D721Med (cell line): ENCODE measurements at regions not wholly inside any gene's neighbourhood (a gene's known extent, or its start where the extent isn't known, plus 50 kb on each side); places are given as distances from the start of the nearest gene placed in this dataset.
A peak's percentile ranks its signal among the peaks of the same experiment; 100 is the strongest.

ENCODE experiments used
- DNase-seq: peaks from one replicate; pipeline ENCODE4 v3.0.0; 2011; ENCODE audit warnings: low spot score; ENCODE audit not compliant: insufficient read length
- FAIRE-seq: peaks from 2 replicates; lab custom pipeline; 2011; peaks lifted over from hg19 to GRCh38; lab: Jason Lieb, UNC
- TF ChIP-seq, protein P1 (sequence below): IDR thresholded peaks from 2 replicates; pipeline ENCODE4 v1.5.1; 2012; ENCODE audit warnings: mild to moderate bottlenecking, control low read depth; ENCODE audit not compliant: insufficient read depth; ENCODE audit errors: missing control alignments

DNA sequence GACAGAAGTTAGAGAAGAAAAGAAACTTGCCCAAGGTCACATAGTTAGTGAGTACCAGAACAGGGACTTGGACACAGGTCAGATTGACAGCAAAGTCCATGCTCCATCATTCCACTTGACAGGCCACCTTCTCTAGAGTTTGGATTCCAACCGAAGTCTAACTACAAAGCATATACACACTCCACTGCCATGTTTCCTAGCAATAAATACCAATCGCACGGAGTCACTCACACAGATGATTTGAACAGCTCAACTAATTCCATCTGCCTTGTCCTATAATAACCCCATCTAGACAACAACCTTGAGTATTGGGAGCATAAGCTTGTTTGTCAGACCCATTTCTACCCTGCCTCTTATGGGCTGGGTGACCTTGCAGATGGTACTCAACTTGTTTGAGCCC lies 334.6 kb upstream of the MGAT5 start:
- FAIRE-seq (no peak), DNase-seq (no peak)
- TF ChIP-seq, protein P1, sequence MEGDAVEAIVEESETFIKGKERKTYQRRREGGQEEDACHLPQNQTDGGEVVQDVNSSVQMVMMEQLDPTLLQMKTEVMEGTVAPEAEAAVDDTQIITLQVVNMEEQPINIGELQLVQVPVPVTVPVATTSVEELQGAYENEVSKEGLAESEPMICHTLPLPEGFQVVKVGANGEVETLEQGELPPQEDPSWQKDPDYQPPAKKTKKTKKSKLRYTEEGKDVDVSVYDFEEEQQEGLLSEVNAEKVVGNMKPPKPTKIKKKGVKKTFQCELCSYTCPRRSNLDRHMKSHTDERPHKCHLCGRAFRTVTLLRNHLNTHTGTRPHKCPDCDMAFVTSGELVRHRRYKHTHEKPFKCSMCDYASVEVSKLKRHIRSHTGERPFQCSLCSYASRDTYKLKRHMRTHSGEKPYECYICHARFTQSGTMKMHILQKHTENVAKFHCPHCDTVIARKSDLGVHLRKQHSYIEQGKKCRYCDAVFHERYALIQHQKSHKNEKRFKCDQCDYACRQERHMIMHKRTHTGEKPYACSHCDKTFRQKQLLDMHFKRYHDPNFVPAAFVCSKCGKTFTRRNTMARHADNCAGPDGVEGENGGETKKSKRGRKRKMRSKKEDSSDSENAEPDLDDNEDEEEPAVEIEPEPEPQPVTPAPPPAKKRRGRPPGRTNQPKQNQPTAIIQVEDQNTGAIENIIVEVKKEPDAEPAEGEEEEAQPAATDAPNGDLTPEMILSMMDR = no peak

GRCh38 chr2:133927894-133928293 lies 326.0 kb upstream of the MGAT5 start:
- DNase-seq (no peak), FAIRE-seq (no peak)
- TF ChIP-seq, protein P1 = no peak

DNA sequence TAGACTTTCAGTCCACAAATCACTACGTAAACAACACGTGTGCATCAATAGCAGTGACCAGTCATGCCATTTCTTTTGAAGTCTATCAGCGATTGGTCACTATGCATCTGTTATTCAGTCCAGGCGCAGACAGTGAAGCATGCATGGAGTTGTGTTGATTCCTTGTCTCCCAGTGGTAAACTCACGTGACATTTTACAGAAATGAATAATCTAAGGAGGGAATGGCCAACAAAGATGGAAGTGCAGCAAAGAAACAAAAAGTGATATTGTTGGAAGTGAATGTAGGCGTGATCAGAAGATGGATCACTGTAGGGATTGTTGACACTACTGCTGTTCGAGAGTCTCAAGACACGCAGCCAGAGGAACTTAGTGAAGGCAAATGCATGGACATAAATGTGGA lies 317.8 kb upstream of the MGAT5 start:
- TF ChIP-seq, protein P1 = no peak
- FAIRE-seq (peak; percentile 56), DNase-seq (no peak)

- TF ChIP-seq, protein P1 = no peak
- DNase-seq (no peak), FAIRE-seq (no peak)
Measured at GRCh38 chr2:133936601-133937000, 317.3 kb upstream of the MGAT5 start.

GRCh38 chr2:133937669-133938068 lies 316.2 kb upstream of the MGAT5 start:
- DNase-seq (no peak), FAIRE-seq (no peak)
- TF ChIP-seq, protein P1 = no peak

DNA sequence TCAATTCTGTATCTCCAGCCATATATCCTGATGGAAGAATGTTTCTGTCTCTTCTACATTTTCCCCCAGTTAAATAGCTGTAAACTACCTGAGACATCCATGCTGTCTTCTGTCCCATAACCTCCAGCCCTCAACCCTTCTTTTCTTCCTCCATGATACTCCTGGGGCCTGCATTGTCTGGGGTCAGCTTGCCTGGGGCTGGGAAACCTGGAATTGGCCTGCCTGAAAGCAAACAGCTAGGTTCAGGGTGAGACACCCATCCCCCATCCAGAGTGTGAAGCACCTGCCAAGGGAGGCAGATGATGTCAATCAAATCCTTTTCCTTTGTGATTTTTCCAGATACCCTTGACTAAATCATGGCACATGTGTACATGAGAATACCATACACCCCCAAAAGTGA lies 313.7 kb upstream of the MGAT5 start:
- no peak for FAIRE-seq
- no peak for DNase-seq
- TF ChIP-seq, protein P1 = no peak

GRCh38 chr2:133941666-133942065 lies 312.2 kb upstream of the MGAT5 start:
- DNase-seq = no peak
- no peak for FAIRE-seq
- TF ChIP-seq, protein P1 = no peak
